NCI-H2029 treated with DMSO at 0.1 percent for 48 hours (cell line): ENCODE measurements at regions not wholly inside any gene's neighbourhood (a gene's known extent, or its start where the extent isn't known, plus 50 kb on each side); places are given as distances from the start of the nearest gene placed in this dataset.
"Not testable (repeated sequence)": the region's sequence is repeated elsewhere in the genome, so short reads cannot be mapped to it uniquely, and the experiment has no call there.

Source experiments
- DNase-seq: peaks from one replicate; lab custom pipeline; 2025; lab: John Stamatoyannopoulos, UW

- DNase-seq, result no peak
Measured at GRCh38 chr1:38179483-38179882, 132.9 kb upstream of the POU3F1 start.

GRCh38 chr1:38178216-38178615 lies 131.6 kb upstream of the POU3F1 start:
- DNase-seq, result peak; percentile 36

DNA sequence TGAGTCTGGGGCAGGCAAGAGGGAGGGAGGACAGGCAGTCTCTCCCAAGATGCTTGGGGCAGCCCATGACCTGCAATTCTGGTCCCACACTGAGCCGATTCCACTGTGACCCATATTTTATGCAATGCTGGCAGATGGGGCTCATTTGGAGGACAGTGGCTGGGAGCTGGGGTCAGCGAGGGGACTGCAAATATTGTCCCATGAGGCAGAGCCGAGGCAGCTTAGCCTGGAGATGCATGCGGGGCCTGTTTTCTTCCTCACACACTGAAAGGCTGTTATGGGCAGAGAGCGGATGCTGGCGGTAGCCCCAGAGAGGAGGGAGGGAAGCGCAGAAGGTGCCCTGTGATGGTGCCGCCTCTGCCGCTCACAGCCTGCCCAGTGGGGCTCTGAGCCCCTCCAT lies 128.5 kb upstream of the POU3F1 start:
- no peak for DNase-seq

DNA sequence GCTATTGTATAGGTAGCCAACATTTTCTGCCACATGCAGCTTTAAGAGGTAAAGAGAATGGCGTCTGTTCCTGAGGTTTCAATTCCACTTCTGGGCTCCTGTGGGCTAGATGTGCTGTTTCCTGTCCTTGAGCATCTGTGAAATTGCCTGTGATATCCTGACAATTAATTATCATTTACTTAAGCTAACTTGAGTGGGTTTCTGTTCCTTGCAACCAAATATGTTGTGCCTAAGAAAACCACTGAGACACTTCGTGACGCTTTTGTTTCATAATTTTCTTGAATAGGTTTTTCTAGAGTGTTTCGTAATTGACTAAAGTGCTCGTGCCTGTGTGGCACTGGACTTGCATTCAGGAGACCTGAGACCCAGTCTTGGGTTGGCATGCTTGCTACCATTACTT lies 127.3 kb upstream of the POU3F1 start:
- DNase-seq, result no peak

DNA sequence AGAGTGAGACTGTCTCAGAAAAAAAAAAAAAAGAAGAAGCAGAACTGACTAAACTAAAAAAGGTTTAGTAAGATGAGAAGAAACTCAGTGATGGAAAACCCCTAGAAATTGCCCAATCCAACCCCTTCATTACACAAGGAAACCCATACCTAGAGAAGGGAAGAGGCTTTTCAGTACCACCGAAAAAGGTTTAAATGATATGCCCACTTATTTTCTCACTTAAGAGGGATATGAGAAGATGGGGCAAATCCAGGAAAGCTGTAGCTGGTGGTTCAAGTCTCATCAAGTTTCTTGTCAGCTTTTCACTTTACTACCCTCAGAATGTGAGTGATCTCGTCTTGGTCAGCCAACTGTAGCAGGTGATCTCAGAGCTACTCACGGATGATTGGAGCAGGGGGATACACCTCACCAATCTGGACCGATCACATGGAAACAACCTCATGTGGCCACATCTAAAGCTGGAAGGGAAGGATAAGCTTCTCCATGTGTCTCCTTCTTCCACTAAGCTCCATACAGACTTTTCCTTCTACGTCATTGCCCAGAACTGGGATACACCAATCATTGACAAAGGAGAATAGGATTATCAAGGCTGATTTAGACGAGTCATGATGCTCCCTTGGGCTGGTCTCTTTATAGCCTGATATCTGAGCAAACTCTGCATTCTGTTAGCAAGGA lies 126.7 kb upstream of the POU3F1 start:
- DNase-seq, result no peak

DNA sequence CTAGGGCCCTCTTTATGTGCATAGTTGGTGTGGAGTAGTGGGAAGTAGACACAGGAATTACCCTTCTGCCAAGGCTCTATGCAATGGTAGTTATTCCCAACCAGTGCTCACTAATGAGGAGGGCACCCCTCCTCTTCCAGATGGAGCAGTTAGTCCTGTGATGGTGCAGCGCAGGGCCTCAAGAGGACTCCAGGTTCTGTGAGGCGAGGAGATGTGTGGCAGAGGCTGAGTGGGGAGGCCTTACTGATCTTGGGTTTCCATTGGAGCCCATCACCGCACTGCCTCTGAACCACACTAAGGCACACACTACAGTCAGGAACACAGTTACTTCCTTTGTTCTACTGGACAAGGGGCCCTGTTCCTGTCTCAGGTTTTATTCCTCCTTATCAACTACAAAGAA lies 122.5 kb upstream of the POU3F1 start:
- no peak for DNase-seq

- DNase-seq, result no peak
Measured at GRCh38 chr1:38168365-38168764, 121.8 kb upstream of the POU3F1 start.

- no peak for DNase-seq
Measured at GRCh38 chr1:38166461-38166860, 119.9 kb upstream of the POU3F1 start.

DNA sequence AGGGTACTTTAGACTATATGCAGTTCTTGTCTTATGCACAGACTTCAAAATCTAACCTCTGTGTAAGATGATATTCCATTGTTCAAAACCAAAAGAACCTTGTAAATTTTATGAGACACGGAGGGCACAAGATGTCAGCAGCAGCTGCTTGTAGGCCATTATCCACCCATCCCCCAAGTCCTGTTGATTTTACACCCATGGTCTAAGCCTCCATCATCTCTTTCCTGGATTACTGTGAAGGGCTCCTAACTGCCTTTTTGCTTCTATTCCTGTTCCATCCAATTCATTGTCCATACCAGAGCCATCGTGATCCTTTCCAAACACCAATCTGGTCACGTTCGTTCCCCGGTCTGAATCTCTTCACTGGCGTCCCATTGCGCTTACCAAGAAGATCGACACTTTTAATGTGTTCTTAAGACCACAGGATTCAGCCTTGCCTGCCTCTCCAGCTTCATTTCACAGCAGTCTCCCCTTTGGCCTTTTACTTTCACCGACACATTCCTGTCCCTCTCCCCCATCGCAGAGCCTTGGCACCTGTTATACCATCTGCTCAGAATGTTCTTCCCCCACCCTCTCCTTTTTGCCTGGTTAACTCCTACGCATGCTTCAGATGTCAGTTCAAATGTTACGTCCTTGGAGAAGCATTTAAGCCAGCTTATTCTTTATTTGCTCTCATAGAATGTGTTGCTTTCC lies 107.3 kb upstream of the POU3F1 start:
- DNase-seq, result peak; percentile 40

- no peak for DNase-seq
Measured at GRCh38 chr1:38153066-38153777, 106.6 kb upstream of the POU3F1 start.

GRCh38 chr1:38152351-38153065 lies 105.9 kb upstream of the POU3F1 start:
- peak; percentile 100 for DNase-seq

- peak; percentile 81 for DNase-seq
Measured at GRCh38 chr1:38151399-38151798, 104.8 kb upstream of the POU3F1 start.

DNA sequence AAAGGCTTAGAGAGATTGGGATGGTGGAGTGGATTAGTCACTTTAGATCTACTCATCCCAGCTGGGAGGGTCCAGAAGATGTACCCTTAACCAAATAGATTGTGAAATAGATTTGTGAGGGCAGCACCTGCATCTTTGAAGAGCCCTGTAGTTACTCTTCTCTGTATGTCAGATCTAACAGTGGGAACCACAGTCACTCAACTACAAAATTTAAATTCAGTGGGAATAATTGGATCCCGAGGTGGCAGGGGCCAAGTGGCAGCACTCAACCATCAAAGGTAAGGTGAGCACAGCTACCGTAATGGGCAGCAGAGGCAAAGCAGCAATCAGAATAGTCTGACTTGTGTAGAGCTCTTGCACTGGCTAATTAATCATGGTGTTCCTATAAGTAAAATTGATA lies 99.5 kb upstream of the POU3F1 start:
- DNase-seq, result not testable (repeated sequence)

DNA sequence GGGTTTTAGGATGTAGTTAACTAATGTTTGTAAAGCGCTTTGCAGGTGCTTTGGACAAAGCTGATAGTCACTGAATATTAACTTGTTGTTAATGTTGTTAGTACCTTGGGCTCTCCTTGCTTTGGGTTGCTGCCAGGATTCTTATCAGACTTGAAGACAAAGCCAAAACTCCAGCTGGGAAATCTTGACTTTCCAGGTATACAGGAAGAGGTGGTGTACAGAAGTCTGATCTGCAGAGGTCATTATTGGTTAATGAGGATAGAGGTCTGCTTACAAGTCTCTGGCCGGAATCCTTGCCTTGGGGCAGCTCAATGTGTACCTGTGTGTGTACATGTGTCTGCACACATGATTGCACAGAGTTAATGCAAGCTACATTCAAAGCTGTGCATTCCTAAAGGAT lies 96.0 kb upstream of the POU3F1 start:
- no peak for DNase-seq

DNA sequence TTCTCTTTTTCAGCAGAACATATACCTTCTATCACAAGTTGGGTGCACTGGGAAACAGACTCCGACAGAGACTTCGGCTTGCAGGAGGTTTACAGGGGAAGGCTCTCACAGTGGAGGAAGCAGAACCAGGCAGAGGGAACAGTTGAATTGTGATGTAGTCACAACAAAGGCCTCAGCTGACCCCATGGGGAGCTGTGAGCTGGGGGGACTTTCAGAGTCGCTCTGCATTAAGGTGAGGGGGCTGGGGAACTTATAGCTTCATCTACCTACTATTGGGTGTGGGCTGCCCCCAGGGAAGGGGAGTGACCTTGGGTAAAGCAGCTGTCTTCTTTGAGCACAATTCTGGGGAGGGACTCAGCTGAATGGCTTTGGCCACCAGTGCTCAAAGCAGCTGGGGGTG lies 94.9 kb upstream of the POU3F1 start:
- DNase-seq, result no peak

DNA sequence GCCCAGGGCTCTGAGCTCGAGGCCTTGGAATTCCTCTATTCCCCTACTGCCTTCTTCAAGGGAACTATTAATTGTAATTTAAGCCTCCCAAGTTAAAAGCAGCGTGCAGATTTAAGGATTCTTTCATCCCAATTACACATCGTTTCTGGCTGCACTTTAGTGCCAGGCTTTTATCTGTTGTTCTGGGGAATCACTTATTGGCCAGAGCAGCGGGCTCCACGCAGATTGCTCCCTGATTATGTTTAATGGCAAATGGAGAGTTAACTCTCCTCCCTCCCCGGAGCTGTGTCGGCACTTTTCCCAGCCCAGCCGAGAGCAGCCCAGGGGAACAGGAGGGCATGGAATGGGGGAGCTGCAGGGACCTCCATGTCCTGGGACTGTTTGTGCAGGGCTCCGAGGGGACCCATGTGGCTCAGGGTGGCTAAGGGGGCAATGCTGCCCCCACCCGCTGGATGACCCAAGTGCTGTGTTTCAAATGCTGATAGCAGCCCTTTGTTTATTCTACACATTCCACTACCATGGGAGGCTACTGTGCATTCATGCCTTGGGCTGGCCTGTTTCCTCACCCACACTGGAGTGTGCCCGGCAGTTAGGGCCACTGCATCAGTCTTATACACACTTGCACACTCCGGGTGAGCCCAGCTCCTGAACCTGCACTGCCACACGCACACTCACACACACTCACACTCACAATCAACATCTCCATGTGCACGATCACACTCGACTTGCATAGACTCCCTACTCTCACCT lies 93.3 kb upstream of the POU3F1 start:
- DNase-seq, result no peak

GRCh38 chr1:38138498-38139233 lies 92.1 kb upstream of the POU3F1 start:
- DNase-seq, result peak; percentile 100

GRCh38 chr1:38137164-38137563 lies 90.6 kb upstream of the POU3F1 start:
- no peak for DNase-seq

GRCh38 chr1:38135625-38136414 lies 89.2 kb upstream of the POU3F1 start:
- no peak for DNase-seq

DNA sequence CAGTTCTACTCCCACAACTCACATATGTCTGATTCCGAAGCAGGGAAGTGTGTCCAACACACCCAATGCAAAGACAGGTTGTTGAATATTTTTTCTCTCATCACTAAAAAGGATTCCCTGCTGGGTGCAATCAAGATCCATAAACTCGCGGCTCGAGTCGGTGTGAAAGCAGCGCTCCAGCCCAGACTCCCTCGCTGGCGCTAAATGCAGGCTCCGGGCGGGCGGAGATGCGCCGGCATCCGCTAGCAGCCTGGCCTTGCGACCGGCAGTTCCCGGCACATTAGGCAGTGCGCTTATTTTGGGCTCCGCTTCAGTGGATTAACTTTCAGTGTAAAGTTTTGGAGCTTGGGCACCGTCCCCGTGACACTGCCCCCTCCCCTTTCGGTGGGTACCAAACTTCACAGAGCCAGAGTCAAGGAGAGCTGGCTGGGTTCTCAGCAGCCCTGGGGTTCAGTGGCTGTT lies 87.7 kb upstream of the POU3F1 start:
- DNase-seq, result no peak
